SU-DHL-6 (cell line): ENCODE measurements at regions not wholly inside any gene's neighbourhood (a gene's known extent, or its start where the extent isn't known, plus 50 kb on each side); places are given as distances from the start of the nearest gene placed in this dataset.

Experiments used
- EZH2phosphoT487 ChIP-seq: fragments of 200-600 bp; sonication (generic), shearing (Covaris generic); conservative IDR thresholded peaks from 2 replicates; pipeline ENCODE4 v1.6.1; 2018; ENCODE audit warnings: mild to moderate bottlenecking, antibody characterized with exemption, low read length, moderate library complexity, mixed read lengths
- TF ChIP-seq, protein P1 (sequence below): fragments of 200-600 bp; sonication (generic); IDR thresholded peaks from one replicate; pipeline ENCODE4 v1.5.1; 2017; ENCODE audit warnings: antibody characterized with exemption, mild to moderate bottlenecking, low read length, moderate library complexity; ENCODE audit not compliant: insufficient read depth, poor library complexity, severe bottlenecking

GRCh38 chr2:194567661-194568017 lies 1089.4 kb upstream of the SLC39A10 start:
- TF ChIP-seq, protein P1, sequence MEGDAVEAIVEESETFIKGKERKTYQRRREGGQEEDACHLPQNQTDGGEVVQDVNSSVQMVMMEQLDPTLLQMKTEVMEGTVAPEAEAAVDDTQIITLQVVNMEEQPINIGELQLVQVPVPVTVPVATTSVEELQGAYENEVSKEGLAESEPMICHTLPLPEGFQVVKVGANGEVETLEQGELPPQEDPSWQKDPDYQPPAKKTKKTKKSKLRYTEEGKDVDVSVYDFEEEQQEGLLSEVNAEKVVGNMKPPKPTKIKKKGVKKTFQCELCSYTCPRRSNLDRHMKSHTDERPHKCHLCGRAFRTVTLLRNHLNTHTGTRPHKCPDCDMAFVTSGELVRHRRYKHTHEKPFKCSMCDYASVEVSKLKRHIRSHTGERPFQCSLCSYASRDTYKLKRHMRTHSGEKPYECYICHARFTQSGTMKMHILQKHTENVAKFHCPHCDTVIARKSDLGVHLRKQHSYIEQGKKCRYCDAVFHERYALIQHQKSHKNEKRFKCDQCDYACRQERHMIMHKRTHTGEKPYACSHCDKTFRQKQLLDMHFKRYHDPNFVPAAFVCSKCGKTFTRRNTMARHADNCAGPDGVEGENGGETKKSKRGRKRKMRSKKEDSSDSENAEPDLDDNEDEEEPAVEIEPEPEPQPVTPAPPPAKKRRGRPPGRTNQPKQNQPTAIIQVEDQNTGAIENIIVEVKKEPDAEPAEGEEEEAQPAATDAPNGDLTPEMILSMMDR, result no peak
- TF ChIP-seq EZH2phosphoT487, result no peak
